ENCODE measurements at regions not wholly inside any gene's neighbourhood (a gene's known extent, or its start where the extent isn't known, plus 50 kb on each side); places are given as distances from the start of the nearest gene placed in this dataset.

DNA sequence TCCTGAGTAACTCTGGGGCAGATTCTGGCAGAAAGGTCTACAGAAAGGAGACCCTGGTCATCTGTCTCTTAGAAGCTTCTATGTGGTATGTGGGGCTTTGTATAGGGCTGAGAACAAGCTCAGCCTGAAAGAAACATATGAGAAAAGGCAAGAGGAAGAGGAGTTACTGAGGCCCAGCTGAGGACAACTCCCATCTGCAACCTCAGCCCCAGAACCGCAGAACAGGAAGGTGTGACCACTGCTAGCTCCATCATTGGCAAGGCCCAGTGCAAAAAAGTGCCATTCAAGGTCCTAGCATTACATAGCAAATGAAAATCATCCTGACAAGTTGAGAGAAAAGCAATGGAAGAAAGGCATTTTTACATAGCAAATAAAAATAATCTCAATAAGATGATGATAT lies 503.8 kb downstream of the NPHP4 start:
- Histone ChIP-seq H3K4me3 (ENCODE audit: control extremely low read depth in 1 of 5, extremely low read depth in 1 of 5, insufficient read depth in 1 of 5, low read depth in 2 of 5, low read length in 4 of 5) (no peak overlapping the region), H3K27ac (ENCODE audit: low read length in 2 of 2) (no peak overlapping the region), H2AFZ (ENCODE audit: insufficient read depth, low read depth, low read length, poor library complexity, severe bottlenecking) (no peak overlapping the region), H3K9ac (ENCODE audit: low read length) (no peak overlapping the region), H3K27me3 (replicated peaks in 1 of 4; ENCODE audit: control extremely low read depth in 1 of 4, control insufficient read depth in 3 of 4, insufficient read depth in 4 of 4, low read length in 3 of 4) (no peaks in the 10 kb centered on the region), H3K4me1 (ENCODE audit: control insufficient read depth in 2 of 2, insufficient read depth in 2 of 2, low read length in 2 of 2) (no peaks in the 10 kb centered on the region), H3K79me2 (ENCODE audit: control insufficient read depth, insufficient read depth, low read length) (no peaks in the 10 kb centered on the region), H3K9me3 (ENCODE audit: control extremely low read depth in 1 of 3, control insufficient read depth in 2 of 3, insufficient read depth in 1 of 3, low read length in 2 of 3) (peaks cover 0 to 7% (median 0%) of the 10 kb centered on the region in 3 donors), H3K4me2 (replicated peaks; ENCODE audit: low read depth, low read length, poor library complexity, severe bottlenecking) (no peak overlapping the region), H4K20me1 (ENCODE audit: control insufficient read depth, insufficient read depth, low read length, poor library complexity, severe bottlenecking) (no peaks in the 10 kb centered on the region), H3K36me3 (replicated peaks in 1 of 2; ENCODE audit: control extremely low read depth in 1 of 2, control insufficient read depth in 1 of 2, extremely low read depth in 1 of 2, insufficient read depth in 2 of 2, low read length in 1 of 2) (no peaks in the 10 kb centered on the region)
- Mint-ChIP-seq H3K4me3 (no peak overlapping the region), H3K4me1 (no peaks in the 10 kb centered on the region), H3K27me3 (no peaks in the 10 kb centered on the region), H3K9me3 (ENCODE audit: insufficient read depth) (no peaks in the 10 kb centered on the region), H3K27ac (no peak overlapping the region)
- no peak for TF ChIP-seq EZH2 (IDR thresholded peaks at IDR 0.05; ENCODE audit: borderline replicate concordance, insufficient read depth, low read depth, low read length, poor library complexity, severe bottlenecking)
- TF ChIP-seq CTCF (IDR thresholded peaks at IDR 0.05), result no peak
- intact Hi-C loops (cut with micrococcal nuclease), result no loop called here
- DNase-seq (no peak), ATAC-seq (ENCODE audit: low read depth) (no peak)
- WGBS (ENCODE audit: insufficient coverage), result no CpG with 5 or more reads among the region's 1 CpG
- ChIA-PET CTCF (interaction anchor here (0.9 kb wide), 1 partner anchor 22 kb away, joined by 4 read pairs; no protein-coding TSS in a partner anchor), POLR2A (no interaction called here)

- no peak overlapping the region for H3K27ac Mint-ChIP-seq
- Histone ChIP-seq H3K27ac (ENCODE audit: low read length in 2 of 2) (no peak overlapping the region), H3K4me2 (replicated peaks; ENCODE audit: low read depth, low read length, poor library complexity, severe bottlenecking) (no peak overlapping the region), H3K4me1 (ENCODE audit: control insufficient read depth in 2 of 2, insufficient read depth in 2 of 2, low read length in 2 of 2) (no peaks in the 10 kb centered on the region), H3K9ac (ENCODE audit: low read length) (no peak overlapping the region), H3K36me3 (replicated peaks in 1 of 2; ENCODE audit: control extremely low read depth in 1 of 2, control insufficient read depth in 1 of 2, extremely low read depth in 1 of 2, insufficient read depth in 2 of 2, low read length in 1 of 2) (no peaks in the 10 kb centered on the region), H3K27me3 (replicated peaks in 1 of 4; ENCODE audit: control extremely low read depth in 1 of 4, control insufficient read depth in 3 of 4, insufficient read depth in 4 of 4, low read length in 3 of 4) (no peaks in the 10 kb centered on the region), H3K9me3 (ENCODE audit: control extremely low read depth in 1 of 3, control insufficient read depth in 2 of 3, insufficient read depth in 1 of 3, low read length in 2 of 3) (peaks cover 0 to 7% (median 0%) of the 10 kb centered on the region in 3 donors), H4K20me1 (ENCODE audit: control insufficient read depth, insufficient read depth, low read length, poor library complexity, severe bottlenecking) (no peaks in the 10 kb centered on the region), H3K4me3 (ENCODE audit: control extremely low read depth in 1 of 5, extremely low read depth in 1 of 5, insufficient read depth in 1 of 5, low read depth in 2 of 5, low read length in 4 of 5) (no peak overlapping the region), H2AFZ (ENCODE audit: insufficient read depth, low read depth, low read length, poor library complexity, severe bottlenecking) (no peak overlapping the region), H3K79me2 (ENCODE audit: control insufficient read depth, insufficient read depth, low read length) (no peaks in the 10 kb centered on the region)
- POLR2A ChIA-PET, result no interaction called here
- WGBS (ENCODE audit: insufficient coverage), result 94% methylated on average over 6 of the region's 7 CpGs
- ATAC-seq (ENCODE audit: low read depth) (no peak), DNase-seq (no peak)
- no peak overlapping the region for H3K4me3 Mint-ChIP-seq
- no peak for TF ChIP-seq EZH2 (IDR thresholded peaks at IDR 0.05; ENCODE audit: borderline replicate concordance, insufficient read depth, low read depth, low read length, poor library complexity, severe bottlenecking)
- no peak for TF ChIP-seq CTCF (IDR thresholded peaks at IDR 0.05)
- no peaks in the 10 kb centered on the region for H3K9me3 Mint-ChIP-seq (ENCODE audit: insufficient read depth)
- intact Hi-C loops (cut with micrococcal nuclease), result no loop called here
- H3K27me3 Mint-ChIP-seq, result no peaks in the 10 kb centered on the region
- H3K4me1 Mint-ChIP-seq, result no peaks in the 10 kb centered on the region
- CTCF ChIA-PET, result no interaction called here
These were observed 506.1 kb downstream of the NPHP4 start for GRCh38 chr1:5485968-5486696.
